ENCODE measurements at regions not wholly inside any gene's neighbourhood (a gene's known extent, or its start where the extent isn't known, plus 50 kb on each side); places are given as distances from the start of the nearest gene placed in this dataset.

GRCh38 chr1:72498371-72498770 lies 216.0 kb upstream of the NEGR1 start (continued):
- TF ChIP-seq TCF12 (IDR thresholded peaks at IDR 0.05; ENCODE audit: low read depth, low read length) (no peak), TARDBP (IDR thresholded peaks at IDR 0.05; ENCODE audit: borderline replicate concordance) (no peak)

- FAIRE-seq (no peak), DNase-seq (ENCODE audit: low read depth, low spot score) (no peak), ATAC-seq (no peak)
- H2AFZ ChIP-seq (ENCODE audit: control insufficient read depth, low read depth, low read length) = no peak overlapping the region
- in situ Hi-C loops (cut with MboI) = no loop called here
- BruUV-seq (replicated peaks) = no TSS peak
- H3K9me3 ChIP-seq (replicated peaks; ENCODE audit: control insufficient read depth, insufficient read depth, low read length) = no peaks in the 10 kb centered on the region
- RAD21 ChIA-PET (ENCODE audit: unreplicated experiment) = no interaction called here
- H3K27ac ChIP-seq (ENCODE audit: control insufficient read depth, insufficient read depth) = no peak overlapping the region
- no peaks in the 10 kb centered on the region for H3K79me2 ChIP-seq (ENCODE audit: control insufficient read depth, insufficient read depth, low read length)
- TF ChIP-seq NR2F1 (conservative IDR thresholded peaks at IDR 0.05) (no peak), BCL11A (IDR thresholded peaks at IDR 0.05; ENCODE audit: low read depth, low read length) (no peak), SMAD1 (IDR thresholded peaks at IDR 0.05; ENCODE audit: low read depth, partially characterized antibody) (no peak), NKRF (conservative IDR thresholded peaks at IDR 0.05) (no peak), MYB (IDR thresholded peaks at IDR 0.05; ENCODE audit: borderline replicate concordance, low read depth, low read length) (no peak), ZBED1 (IDR thresholded peaks at IDR 0.05; ENCODE audit: borderline replicate concordance) (no peak), SMC3 (IDR thresholded peaks at IDR 0.05; ENCODE audit: borderline replicate concordance, low read length) (no peak), ZNF687 (IDR thresholded peaks at IDR 0.05) (no peak), ATF2 (IDR thresholded peaks at IDR 0.05; ENCODE audit: low read length) (no peak), ZNF207 (IDR thresholded peaks at IDR 0.05; ENCODE audit: borderline replicate concordance) (no peak), YY1 (IDR thresholded peaks at IDR 0.05; ENCODE audit: low read depth, low read length) (no peak), PAX8 (IDR thresholded peaks at IDR 0.05) (no peak), RELB (IDR thresholded peaks at IDR 0.05; ENCODE audit: low read depth) (no peak), EZH2 (IDR thresholded peaks at IDR 0.05; ENCODE audit: borderline replicate concordance, control insufficient read depth, low read depth, low read length) (no peak), EGR1 (IDR thresholded peaks at IDR 0.05; ENCODE audit: borderline replicate concordance in 1 of 2, low read depth in 2 of 2, low read length in 2 of 2) (no peak)
- no peak overlapping the region for H3K4me2 ChIP-seq (ENCODE audit: control insufficient read depth, insufficient read depth)
- CTCF ChIA-PET = no interaction called here
- H3K4me3 ChIP-seq = no peak overlapping the region
- H3K9ac ChIP-seq (ENCODE audit: control insufficient read depth, insufficient read depth, low read length) = no peak overlapping the region
- POLR2A ChIA-PET = no interaction called here
- SMC1A ChIA-PET (ENCODE audit: uncharacterized antibody, unreplicated experiment) = no interaction called here
- no peaks in the 10 kb centered on the region for H3K27me3 ChIP-seq (replicated peaks in 1 of 2; ENCODE audit: control insufficient read depth in 2 of 2, insufficient read depth in 2 of 2, low read length in 1 of 2)
- H4K20me1 ChIP-seq (ENCODE audit: control insufficient read depth, insufficient read depth) = no peaks in the 10 kb centered on the region
- no peaks in the 10 kb centered on the region for H3K4me1 ChIP-seq (ENCODE audit: control insufficient read depth, insufficient read depth, low read length)
- H3K36me3 ChIP-seq (ENCODE audit: control insufficient read depth in 2 of 2, insufficient read depth in 2 of 2, low read length in 1 of 2) = no peaks in the 10 kb centered on the region
- intact Hi-C loops (cut with micrococcal nuclease; ENCODE audit: unreplicated experiment) = no loop called here
Observed at GRCh38 chr1:72489801-72490200, 207.5 kb upstream of the NEGR1 start.
